Ovary (tissue), 3 donors: ENCODE measurements at regions not wholly inside any gene's neighbourhood (a gene's known extent, or its start where the extent isn't known, plus 50 kb on each side); places are given as distances from the start of the nearest gene placed in this dataset.

ENCODE experiments used
- POLR2A ChIP-seq: fragments of 450-650 bp; IDR thresholded peaks from one replicate; pipeline ENCODE4 v1.6.1; 2017; ENCODE audit warnings: antibody characterized with exemption, mild to moderate bottlenecking, moderate library complexity
- TF ChIP-seq, protein P1 (sequence below), 3 donors: fragments of 450-650 bp in 2 of 3; fragments of 200-600 bp in 1 of 3; IDR thresholded peaks; one replicate each; pipeline versions ENCODE4 v1.5.1 to v1.8.0; 2016 to 2022; ENCODE audit warnings: antibody characterized with exemption in 3 of 3, mild to moderate bottlenecking in 1 of 3
- donor health status: DM: no; HTN: no; CAD: no.

DNA sequence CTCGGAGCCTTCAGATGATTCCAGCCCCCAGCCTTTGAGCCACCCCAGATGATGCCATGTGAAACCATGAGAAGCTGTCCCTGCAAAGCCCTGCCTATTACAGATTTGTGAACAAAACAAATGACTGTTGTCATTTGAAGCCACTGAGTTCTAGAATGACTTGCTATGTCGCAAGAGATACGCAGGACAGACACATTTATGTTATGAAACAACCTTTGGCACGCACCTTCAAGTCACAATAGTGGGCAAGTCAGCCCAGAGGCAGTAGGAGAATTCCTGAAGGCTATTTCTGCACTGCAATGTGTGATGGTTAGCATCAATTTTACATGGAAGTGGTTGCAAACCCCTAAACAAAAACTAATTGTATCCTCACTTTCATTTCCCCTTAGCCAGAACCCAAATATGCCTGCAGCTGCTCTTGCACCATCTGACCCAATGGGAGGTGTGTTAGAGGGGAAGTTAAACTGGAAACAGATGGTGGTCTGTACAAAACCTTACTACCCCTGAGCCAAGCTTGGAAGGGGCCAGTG lies 174.4 kb upstream of the ATP6AP2 start:
- TF ChIP-seq, protein P1, sequence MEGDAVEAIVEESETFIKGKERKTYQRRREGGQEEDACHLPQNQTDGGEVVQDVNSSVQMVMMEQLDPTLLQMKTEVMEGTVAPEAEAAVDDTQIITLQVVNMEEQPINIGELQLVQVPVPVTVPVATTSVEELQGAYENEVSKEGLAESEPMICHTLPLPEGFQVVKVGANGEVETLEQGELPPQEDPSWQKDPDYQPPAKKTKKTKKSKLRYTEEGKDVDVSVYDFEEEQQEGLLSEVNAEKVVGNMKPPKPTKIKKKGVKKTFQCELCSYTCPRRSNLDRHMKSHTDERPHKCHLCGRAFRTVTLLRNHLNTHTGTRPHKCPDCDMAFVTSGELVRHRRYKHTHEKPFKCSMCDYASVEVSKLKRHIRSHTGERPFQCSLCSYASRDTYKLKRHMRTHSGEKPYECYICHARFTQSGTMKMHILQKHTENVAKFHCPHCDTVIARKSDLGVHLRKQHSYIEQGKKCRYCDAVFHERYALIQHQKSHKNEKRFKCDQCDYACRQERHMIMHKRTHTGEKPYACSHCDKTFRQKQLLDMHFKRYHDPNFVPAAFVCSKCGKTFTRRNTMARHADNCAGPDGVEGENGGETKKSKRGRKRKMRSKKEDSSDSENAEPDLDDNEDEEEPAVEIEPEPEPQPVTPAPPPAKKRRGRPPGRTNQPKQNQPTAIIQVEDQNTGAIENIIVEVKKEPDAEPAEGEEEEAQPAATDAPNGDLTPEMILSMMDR (IDR thresholded peaks at IDR 0.05): no peak
- no peak for TF ChIP-seq POLR2A
